GM12892 (cell line): ENCODE measurements at regions not wholly inside any gene's neighbourhood (a gene's known extent, or its start where the extent isn't known, plus 50 kb on each side); places are given as distances from the start of the nearest gene placed in this dataset.

ENCODE experiments used
- DNase-seq: peaks from one replicate; pipeline ENCODE4 v3.0.0; 2011; ENCODE audit not compliant: insufficient read length
- FAIRE-seq: peaks from 2 replicates; lab custom pipeline; 2011; peaks lifted over from hg19 to GRCh38; lab: Jason Lieb, UNC
- POLR2A ChIP-seq: IDR thresholded peaks from 2 replicates; pipeline ENCODE4 v1.6.1; 2011; ENCODE audit warnings: low read depth, low read length, control low read depth
- POLR2AphosphoS5 ChIP-seq: IDR thresholded peaks from 2 replicates; pipeline ENCODE4 v1.6.1; 2011; ENCODE audit warnings: low read depth, low read length, control low read depth
- TAF1 ChIP-seq: IDR thresholded peaks from 2 replicates; pipeline ENCODE4 v1.6.1; 2011; ENCODE audit warnings: low read depth, mild to moderate bottlenecking, control low read depth, low read length, borderline replicate concordance

DNA sequence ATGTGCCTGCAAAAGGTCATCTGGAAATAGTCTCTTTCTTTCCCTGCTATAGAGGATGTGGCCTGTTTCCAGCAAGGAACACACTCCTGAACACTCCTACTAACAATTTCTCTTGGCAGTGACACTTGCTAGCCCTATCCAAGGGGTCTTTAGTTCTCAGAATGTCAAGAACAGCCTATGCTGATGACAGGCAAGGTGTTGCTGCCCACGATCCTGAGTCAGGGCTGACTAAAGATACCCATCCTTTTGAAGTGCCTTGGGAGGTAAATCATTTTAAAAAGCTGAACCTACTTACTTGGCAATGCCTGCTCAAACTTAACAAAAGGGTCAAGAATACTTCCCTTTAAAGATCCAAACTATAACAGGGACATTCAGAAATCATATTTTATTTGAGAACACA lies 1146.4 kb downstream of the VRK1 start:
- DNase-seq (no peak), FAIRE-seq (no peak)
- no peak for TF ChIP-seq POLR2AphosphoS5
- no peak for TF ChIP-seq TAF1
- no peak for TF ChIP-seq POLR2A

DNA sequence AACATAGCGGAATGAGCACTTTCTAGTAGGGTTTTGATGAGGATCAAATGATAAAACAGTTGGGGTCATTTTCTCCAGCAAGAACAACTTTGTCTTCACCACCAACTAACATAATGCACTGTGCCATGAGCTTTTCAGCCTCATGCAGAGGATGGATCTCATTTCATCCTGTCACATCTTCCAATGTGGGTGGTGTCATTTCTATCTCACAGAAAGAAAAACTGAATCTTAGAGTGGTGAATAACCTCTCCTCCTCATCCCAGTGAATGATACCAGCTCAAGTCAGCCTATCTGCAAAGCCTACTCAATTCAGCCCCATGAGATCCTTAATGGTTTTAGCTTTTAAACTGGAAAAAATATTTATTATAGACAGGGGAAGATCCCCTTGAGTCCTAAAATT lies 1147.2 kb downstream of the VRK1 start:
- TF ChIP-seq POLR2A (no peak), POLR2AphosphoS5 (no peak), TAF1 (no peak)
- FAIRE-seq (no peak), DNase-seq (no peak)

DNA sequence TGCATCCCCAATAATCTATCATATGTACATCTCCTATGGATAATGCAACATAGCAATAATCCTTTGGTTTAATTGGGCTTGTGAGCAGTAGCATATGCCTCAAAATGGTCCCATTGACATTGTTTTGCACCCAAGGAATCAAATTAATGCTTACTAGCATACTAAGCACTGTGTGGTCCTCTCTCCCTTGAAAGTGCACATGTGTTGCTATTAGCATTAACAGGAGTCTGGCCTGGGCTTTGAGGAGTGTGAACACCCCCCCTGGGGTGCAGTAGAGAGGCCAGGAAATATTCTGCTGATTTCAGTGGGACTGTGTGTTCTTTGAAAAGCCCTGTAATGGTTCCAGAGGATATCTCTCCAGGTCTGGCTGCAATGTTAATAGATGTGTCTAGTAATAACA lies 1148.4 kb downstream of the VRK1 start:
- no peak for DNase-seq
- FAIRE-seq = no peak

DNA sequence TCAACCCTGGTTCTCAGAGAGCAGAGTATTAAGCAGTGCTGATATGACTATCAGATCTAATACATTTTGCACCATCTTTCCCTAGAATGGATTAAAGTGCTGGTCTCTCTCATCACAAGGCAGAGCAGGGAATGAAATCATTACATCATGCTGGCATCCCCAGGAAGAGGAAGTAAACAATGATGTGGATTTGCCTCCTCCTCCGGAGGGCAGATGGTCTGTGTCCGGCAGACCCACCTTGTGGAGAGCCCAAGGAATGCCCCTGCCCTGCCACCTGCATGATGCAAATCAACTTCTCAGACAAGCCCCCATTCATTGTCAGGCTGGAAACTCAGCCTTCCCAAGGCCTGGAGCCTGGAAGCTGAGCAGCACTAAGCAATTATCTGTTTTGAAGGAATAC lies 1149.1 kb downstream of the VRK1 start:
- TF ChIP-seq POLR2AphosphoS5 = no peak
- DNase-seq (no peak), FAIRE-seq (no peak)

More for the DNA sequence above, 1148.4 kb downstream of the VRK1 start:
- no peak for TF ChIP-seq TAF1
- no peak for TF ChIP-seq POLR2A
- TF ChIP-seq POLR2AphosphoS5 = no peak

DNA sequence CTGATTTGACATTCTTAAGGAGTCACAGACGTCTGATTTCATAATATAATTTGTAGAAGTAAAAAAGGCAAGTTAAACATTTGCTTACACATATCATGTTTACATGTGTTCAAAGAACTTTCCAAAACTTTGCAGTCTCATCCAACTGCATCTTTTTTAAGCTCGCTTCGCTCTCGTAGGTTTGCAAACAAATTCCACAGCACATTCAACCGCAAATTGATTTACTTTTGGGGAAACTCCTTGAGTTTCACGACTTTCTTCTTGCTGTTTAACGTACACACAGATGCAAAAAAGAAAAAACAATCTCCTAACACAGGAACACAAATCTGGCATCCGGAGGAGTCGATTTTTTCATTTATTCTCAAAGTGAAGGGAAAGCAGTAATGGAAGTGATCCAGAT lies 1149.5 kb downstream of the VRK1 start:
- no peak for DNase-seq
- FAIRE-seq = no peak
- TF ChIP-seq POLR2A (no peak), POLR2AphosphoS5 (no peak), TAF1 (no peak)

DNA sequence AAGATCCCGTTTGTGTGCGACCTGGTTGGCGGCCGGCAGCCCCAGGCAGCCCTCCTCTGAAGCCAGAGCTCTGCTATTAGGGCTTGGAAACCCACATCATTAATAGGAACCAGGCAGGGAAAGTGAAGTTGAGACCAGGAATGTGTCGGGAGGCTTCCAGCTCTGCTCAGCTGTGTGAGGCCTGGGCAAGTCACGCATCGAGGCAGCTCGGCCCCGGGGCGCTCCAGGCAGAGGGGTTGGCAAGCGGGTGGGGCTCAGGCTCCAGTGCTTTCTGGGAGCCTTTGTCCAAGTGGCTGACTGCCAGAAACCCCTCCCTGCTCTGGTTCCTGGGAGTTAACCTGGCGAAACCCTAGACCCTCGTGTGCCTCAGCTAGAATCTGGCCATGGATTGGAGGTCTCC lies 1151.7 kb downstream of the VRK1 start:
- no peak for TF ChIP-seq POLR2AphosphoS5
- TF ChIP-seq TAF1 = no peak
- TF ChIP-seq POLR2A = no peak
- FAIRE-seq (no peak), DNase-seq (no peak)

DNA sequence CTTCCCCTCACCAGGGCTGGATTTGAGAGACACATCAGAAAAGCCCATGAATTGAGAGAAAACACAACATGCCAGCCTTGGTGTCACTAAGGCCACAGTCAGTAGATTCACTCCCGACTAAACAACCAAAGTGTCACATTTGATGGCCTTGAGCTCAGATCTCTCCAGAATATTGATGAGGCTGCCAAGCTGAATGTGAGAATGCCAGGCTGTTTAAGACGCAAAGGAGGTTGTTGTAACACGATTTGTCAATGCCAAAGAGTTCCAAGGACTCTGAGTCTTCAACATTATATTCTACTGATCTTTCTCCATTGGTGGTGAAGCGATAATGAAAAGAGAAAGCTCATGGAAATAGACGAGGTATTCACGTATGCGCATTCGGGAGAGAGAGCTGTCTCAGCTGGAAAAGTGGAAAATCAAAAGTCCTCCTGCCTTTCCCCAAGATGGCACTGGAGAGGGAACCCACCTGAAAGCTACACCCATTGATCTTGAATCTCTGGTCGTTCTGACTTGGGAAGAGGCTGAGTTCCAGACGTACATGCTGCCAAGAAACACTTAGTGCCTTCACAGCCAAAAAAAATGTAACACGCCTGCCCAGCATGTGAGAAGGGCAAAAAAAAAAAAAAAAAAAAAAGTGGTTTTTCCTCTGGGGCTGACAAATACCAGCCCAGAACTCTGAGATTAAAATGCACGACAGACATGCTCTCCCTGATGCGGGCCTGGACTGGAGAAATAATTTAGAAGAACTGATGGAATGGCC lies 1159.6 kb downstream of the VRK1 start:
- no peak for DNase-seq
- FAIRE-seq = no peak
- TF ChIP-seq TAF1 = no peak
- TF ChIP-seq POLR2AphosphoS5 = no peak
- no peak for TF ChIP-seq POLR2A

DNA sequence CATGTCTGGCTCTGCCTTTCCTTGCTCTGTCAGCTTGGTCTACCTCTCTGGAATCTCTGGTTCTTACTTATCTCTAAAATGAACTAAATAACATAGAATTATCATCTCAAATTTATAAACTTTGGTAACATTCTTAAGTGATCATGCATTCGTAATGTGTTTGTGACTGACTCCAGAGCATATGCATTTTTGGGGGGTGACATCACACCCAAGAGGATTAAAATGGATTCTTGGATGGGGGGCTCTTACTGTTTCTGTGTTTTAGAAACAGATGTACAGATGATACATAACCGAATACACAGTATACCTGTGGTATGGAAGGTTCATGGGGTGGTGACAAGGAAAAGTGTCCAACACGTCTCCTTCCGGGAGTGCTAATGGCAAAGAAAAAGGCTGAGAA lies 1162.1 kb downstream of the VRK1 start:
- no peak for DNase-seq
- no peak for TF ChIP-seq TAF1
- TF ChIP-seq POLR2AphosphoS5 = no peak
- TF ChIP-seq POLR2A = no peak
- FAIRE-seq = no peak

DNA sequence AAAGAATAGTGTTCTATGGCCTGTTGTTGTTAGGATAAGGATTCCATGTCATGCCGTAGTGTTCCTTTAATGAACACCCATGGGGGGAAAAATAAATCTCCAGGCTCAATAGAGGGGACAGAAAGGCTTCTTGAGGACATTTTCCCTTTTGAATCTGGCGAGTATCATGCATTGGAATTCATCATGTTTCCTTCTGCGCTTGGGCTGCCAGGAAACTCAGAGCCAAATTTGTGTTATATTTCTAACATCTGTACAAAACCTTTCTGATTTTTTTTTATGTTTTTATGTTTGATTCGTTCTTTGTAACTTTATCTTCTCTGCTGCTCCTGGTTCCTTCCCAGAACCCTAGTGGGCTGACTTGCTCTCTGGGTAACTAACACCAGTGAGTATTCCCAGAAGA lies 1163.3 kb downstream of the VRK1 start:
- DNase-seq (no peak), FAIRE-seq (no peak)
- TF ChIP-seq POLR2AphosphoS5 (no peak), TAF1 (no peak), POLR2A (no peak)

DNA sequence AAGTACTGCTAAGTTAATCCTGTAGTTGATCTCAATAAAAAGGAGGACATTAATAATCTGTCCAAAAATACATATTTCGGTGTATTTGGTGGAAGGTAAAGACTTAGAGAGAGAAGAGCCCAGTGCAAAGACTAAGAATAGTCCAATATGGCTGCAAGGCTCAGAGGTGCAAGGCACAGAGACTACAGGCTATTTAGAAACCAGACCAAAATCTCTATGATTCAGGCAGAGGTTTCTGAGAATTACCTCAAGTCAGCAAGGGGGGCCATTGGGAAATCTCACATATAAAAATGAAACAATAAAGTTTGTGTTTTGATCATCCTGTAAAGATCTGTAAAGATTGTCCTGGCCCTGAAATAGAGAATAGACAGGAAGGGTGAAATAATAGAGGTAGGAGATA lies 1173.0 kb downstream of the VRK1 start:
- no peak for TF ChIP-seq POLR2AphosphoS5
- no peak for TF ChIP-seq POLR2A
- no peak for TF ChIP-seq TAF1
- no peak for FAIRE-seq
- DNase-seq = no peak

DNA sequence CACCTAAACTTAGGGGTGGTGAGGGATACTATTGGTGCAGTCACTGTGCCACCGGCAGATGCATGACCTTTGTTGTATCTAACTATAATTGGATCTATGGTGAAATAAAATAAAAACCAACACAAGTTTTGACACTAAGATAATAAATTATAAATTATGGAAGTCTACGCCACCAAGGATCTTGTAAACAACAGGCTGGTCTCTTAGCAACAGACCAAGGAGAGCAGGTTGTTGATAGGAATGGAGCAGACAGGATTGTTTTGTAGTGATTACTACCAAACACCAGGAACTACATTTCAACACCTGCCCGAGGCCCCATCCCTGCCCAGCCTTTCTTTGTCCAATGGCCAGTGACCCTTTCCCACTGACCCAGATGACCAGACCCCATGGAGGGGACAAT lies 1178.0 kb downstream of the VRK1 start:
- DNase-seq (no peak), FAIRE-seq (no peak)
- no peak for TF ChIP-seq TAF1
- TF ChIP-seq POLR2AphosphoS5 = no peak
- no peak for TF ChIP-seq POLR2A

DNA sequence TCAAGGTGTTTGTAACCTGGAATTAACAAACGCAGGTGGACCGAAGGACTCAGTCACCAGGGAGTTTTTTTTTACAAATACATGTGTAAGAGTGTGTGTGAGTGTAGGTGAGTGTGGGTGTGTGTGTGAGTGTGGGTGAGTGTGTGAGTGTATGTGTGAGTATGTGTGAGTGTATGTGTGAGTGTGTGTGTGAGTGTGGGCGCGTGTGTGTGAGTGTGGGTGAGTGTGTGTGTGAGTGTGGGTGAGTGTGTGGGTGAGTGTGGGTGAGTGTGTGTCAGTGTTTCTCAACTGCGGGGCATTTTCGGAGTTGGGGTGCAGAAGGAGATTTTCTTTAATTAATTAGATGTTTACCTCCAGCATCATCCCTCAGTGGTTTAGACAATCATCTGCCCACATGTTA lies 1178.8 kb downstream of the VRK1 start:
- no peak for FAIRE-seq
- no peak for TF ChIP-seq POLR2A
- TF ChIP-seq TAF1 = no peak
- TF ChIP-seq POLR2AphosphoS5 = no peak
- no peak for DNase-seq

DNA sequence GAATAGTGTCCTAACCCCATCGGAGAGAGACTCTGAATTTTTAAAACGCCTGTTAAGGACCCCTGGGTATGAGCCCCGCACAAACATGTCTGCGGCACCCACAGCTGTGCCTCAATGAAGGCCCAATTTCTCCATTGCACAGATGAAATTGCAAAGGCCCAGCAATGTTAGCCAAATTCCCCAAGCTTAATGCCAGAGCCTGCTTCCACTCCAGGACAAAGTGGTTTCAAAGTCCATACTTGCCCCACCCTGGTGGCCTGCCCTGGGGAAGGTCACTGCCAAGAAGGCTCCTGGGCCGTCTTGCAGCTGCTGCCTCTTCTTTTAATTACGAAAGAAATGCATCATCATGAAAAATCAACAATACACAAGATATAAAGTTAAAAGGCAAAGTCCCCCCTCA lies 1179.7 kb downstream of the VRK1 start:
- DNase-seq (no peak), FAIRE-seq (no peak)
- TF ChIP-seq POLR2A (no peak), TAF1 (no peak), POLR2AphosphoS5 (no peak)
